ENCODE measurements at regions not wholly inside any gene's neighbourhood (a gene's known extent, or its start where the extent isn't known, plus 50 kb on each side); places are given as distances from the start of the nearest gene placed in this dataset.

DNA sequence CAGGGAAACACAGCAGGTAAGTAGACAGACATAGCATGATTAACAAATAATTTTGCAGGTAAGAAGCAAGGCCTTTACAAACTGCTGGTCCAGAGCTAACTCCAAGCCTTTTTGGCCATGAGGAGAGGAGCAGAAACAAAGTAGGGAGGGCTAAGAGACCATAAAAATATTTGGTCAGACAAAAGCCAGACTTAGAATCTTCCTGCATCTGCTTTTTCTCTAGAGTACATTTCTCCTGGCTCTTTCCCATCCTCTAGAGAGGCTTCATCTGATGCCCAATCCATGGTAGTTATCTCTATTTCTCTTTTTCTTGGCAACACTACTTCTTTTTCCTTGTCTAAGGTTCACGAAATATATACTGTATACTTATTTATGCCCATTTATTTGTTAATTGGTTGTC, 577.1 kb downstream of the PIK3C3 start:
- TF ChIP-seq, protein P1, sequence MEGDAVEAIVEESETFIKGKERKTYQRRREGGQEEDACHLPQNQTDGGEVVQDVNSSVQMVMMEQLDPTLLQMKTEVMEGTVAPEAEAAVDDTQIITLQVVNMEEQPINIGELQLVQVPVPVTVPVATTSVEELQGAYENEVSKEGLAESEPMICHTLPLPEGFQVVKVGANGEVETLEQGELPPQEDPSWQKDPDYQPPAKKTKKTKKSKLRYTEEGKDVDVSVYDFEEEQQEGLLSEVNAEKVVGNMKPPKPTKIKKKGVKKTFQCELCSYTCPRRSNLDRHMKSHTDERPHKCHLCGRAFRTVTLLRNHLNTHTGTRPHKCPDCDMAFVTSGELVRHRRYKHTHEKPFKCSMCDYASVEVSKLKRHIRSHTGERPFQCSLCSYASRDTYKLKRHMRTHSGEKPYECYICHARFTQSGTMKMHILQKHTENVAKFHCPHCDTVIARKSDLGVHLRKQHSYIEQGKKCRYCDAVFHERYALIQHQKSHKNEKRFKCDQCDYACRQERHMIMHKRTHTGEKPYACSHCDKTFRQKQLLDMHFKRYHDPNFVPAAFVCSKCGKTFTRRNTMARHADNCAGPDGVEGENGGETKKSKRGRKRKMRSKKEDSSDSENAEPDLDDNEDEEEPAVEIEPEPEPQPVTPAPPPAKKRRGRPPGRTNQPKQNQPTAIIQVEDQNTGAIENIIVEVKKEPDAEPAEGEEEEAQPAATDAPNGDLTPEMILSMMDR (IDR thresholded peaks at IDR 0.05), result no peak
- TF ChIP-seq POLR2A (IDR thresholded peaks at IDR 0.05), result no peak
